ENCODE measurements at regions not wholly inside any gene's neighbourhood (a gene's known extent, or its start where the extent isn't known, plus 50 kb on each side); places are given as distances from the start of the nearest gene placed in this dataset.

- no peaks in the 10 kb centered on the region for H3K9me3 ChIP-seq (ENCODE audit: control insufficient read depth, insufficient read depth, low read depth, low read length)
- POLR2A ChIA-PET, result no interaction called here
- CTCF ChIA-PET, result interaction anchor here (0.6 kb wide), 1 partner anchor 586 kb away, joined by 3 read pairs; no protein-coding TSS in a partner anchor
- H3K36me3 ChIP-seq (ENCODE audit: control insufficient read depth in 2 of 2, insufficient read depth in 1 of 2, low read length in 2 of 2), result no peaks in the 10 kb centered on the region
- H3K27ac ChIP-seq (ENCODE audit: extremely low read depth, low read depth, low read length), result no peak overlapping the region
- H3K4me3 ChIP-seq (ENCODE audit: low read depth, low read length), result no peak overlapping the region
- H3K4me1 ChIP-seq (ENCODE audit: control insufficient read depth, insufficient read depth, low read length), result no peaks in the 10 kb centered on the region
- TF ChIP-seq BCL11B (tag by site-specific recombination; IDR thresholded peaks at IDR 0.05; ENCODE audit: low read depth) (no peak), ZNF423 (tag by site-specific recombination; IDR thresholded peaks at IDR 0.05) (no peak), SP7 (tag by site-specific recombination; IDR thresholded peaks at IDR 0.05) (no peak), ZNF677 (tag by site-specific recombination; IDR thresholded peaks at IDR 0.05) (no peak), ZNF114 (tag by site-specific recombination; IDR thresholded peaks at IDR 0.05) (no peak), ZNF223 (tag by site-specific recombination; IDR thresholded peaks at IDR 0.05) (no peak), ZNF404 (tag by site-specific recombination; IDR thresholded peaks at IDR 0.05) (no peak), ZBTB21 (tag by site-specific recombination; IDR thresholded peaks at IDR 0.05) (no peak), ZNF518A (tag by site-specific recombination; conservative IDR thresholded peaks at IDR 0.05; ENCODE audit: low read depth) (no peak), ZNF549 (tag by site-specific recombination; IDR thresholded peaks at IDR 0.05) (no peak), ZNF473 (tag by site-specific recombination; IDR thresholded peaks at IDR 0.05) (no peak), GLI4 (tag by site-specific recombination; IDR thresholded peaks at IDR 0.05) (no peak), ZNF747 (tag by site-specific recombination; IDR thresholded peaks at IDR 0.05) (no peak), ZNF660 (tag by site-specific recombination; IDR thresholded peaks at IDR 0.05) (no peak)
These were observed 185.4 kb upstream of the ASCC3 start for GRCh38 chr6:101066481-101066880.

DNA sequence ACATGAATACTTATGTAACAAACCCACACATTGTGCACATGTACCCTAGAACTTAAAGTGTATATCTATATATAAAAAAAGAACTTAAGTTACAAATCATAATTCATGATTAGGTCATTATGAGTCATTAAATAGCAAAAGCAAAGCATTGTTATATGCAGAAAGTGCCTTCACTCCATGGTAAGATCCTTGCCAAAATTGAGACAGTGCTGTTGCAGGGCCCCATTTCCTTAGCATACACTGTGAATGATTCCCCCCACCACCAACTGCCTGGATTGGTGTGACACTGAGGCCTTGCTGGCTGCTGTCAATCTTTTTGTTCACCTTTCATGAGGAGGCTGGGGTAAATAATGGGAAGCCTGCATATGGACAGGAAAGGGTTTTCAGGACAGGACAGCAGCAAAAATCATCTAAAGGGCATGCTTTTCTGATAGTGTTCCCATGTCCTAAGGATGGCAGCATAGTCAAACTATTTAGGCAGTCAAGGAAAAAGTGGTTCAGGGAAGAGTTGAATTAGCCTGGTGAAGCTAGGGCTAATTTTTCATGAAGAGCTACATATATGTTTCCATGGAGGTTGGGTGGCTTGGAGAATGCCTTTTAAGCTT is 188.2 kb upstream of the ASCC3 start:
- POLR2A ChIA-PET, result no interaction called here
- H3K4me1 ChIP-seq (ENCODE audit: control insufficient read depth, insufficient read depth, low read length), result no peaks in the 10 kb centered on the region
- H3K9me3 ChIP-seq (ENCODE audit: control insufficient read depth, insufficient read depth, low read depth, low read length), result no peaks in the 10 kb centered on the region
- H3K4me3 ChIP-seq (ENCODE audit: low read depth, low read length), result no peak overlapping the region
- CTCF ChIA-PET, result no interaction called here
- H3K36me3 ChIP-seq (ENCODE audit: control insufficient read depth in 2 of 2, insufficient read depth in 1 of 2, low read length in 2 of 2), result no peaks in the 10 kb centered on the region
- no peak overlapping the region for H3K27ac ChIP-seq (ENCODE audit: extremely low read depth, low read depth, low read length)
- TF ChIP-seq ZNF175 (tag by site-specific recombination; IDR thresholded peaks at IDR 0.05), result no peak
- no peak for TF ChIP-seq ZNF239 (tag by site-specific recombination; IDR thresholded peaks at IDR 0.05)
- no peak for TF ChIP-seq ZNF561 (tag by site-specific recombination; IDR thresholded peaks at IDR 0.05; ENCODE audit: borderline replicate concordance)
- TF ChIP-seq ZBTB7A (tag by site-specific recombination; IDR thresholded peaks at IDR 0.05; ENCODE audit: low read depth), result no peak
- no peak for TF ChIP-seq ZNF785 (tag by site-specific recombination; IDR thresholded peaks at IDR 0.05)
- TF ChIP-seq ZNF664 (tag by site-specific recombination; IDR thresholded peaks at IDR 0.05), result no peak
- no peak for TF ChIP-seq ZFP37 (tag by site-specific recombination; IDR thresholded peaks at IDR 0.05)
- no peak for TF ChIP-seq ZBTB11 (tag by site-specific recombination; conservative IDR thresholded peaks at IDR 0.05; ENCODE audit: low read depth)
- no peak for TF ChIP-seq REPIN1 (tag by site-specific recombination; IDR thresholded peaks at IDR 0.05; ENCODE audit: low read depth)
